Heart left ventricle (tissue), 13 donors: ENCODE measurements at regions not wholly inside any gene's neighbourhood (a gene's known extent, or its start where the extent isn't known, plus 50 kb on each side); places are given as distances from the start of the nearest gene placed in this dataset.

Experiments
- POLR2A ChIP-seq, 2 donors: fragments of 450-650 bp; IDR thresholded peaks; one replicate each; pipeline ENCODE4 v1.6.1; 2017; ENCODE audit warnings: antibody characterized with exemption in 2 of 2, mild to moderate bottlenecking in 2 of 2, moderate library complexity in 2 of 2
- TF ChIP-seq, protein P1 (sequence below), 12 donors: fragments of 200-600 bp; sonication (generic) in 4 of 12; IDR thresholded peaks; one replicate each; pipeline versions ENCODE4 v1.5.0 to v1.8.0; 2018 to 2022; ENCODE audit warnings: antibody characterized with exemption in 12 of 12, mild to moderate bottlenecking in 5 of 12
- donor health status: ischemic (EF 13 %, LVEDD 7.1; RV severe dilation, severe dysfunction).
- donor health status: DM: no; HTN: yes; CAD: no.
- donor health status: DM: no; HTN: no; CAD: no.
- donor health status: ischemic (EF 25% LVEDD 6.9; RV normal size, moderate dysfunction).
- donor health status: ischemic (EF 25% LVEDD 5.7; RV mildly dilated, moderate dysfunction).
- donor health status: ischemic (EF 35%, LVEDD 5.7; RV mildly dilated, moderate dysfunction).
- donor health status: nonischemic (EF 11% LVEDD 7.7; RV severe dilation, severe dysfunction).
- donor health status: DM: yes; HTN: yes; CAD: no.
- donor health status: PGD.
- donor health status: ischemic (EF 29% LVEDD 5.4; RV normal size, mild dysfunction).
- donor health status: nonischemic (EF 23%, LVEDD 6.1; RV moderate dilation, normal function).

DNA sequence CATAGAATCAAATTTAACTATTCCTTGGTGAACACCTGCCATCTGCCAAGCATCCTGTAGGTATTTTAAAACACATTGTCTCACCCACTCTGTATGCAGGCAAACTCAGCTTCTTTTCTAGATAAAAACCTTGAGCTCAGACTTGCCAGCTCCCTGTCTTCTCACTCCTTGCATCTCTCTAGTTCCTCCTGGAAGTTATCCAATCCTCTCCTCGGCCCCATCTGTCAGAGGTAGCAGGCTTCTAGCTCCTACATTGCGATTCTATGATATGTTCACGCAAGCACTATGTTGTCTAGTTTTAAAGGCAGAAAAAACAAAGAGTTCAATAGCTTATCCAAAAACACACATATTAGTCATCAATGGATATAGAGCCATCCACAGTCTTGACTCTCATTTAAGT lies 67.0 kb upstream of the APCDD1 start:
- TF ChIP-seq, protein P1, sequence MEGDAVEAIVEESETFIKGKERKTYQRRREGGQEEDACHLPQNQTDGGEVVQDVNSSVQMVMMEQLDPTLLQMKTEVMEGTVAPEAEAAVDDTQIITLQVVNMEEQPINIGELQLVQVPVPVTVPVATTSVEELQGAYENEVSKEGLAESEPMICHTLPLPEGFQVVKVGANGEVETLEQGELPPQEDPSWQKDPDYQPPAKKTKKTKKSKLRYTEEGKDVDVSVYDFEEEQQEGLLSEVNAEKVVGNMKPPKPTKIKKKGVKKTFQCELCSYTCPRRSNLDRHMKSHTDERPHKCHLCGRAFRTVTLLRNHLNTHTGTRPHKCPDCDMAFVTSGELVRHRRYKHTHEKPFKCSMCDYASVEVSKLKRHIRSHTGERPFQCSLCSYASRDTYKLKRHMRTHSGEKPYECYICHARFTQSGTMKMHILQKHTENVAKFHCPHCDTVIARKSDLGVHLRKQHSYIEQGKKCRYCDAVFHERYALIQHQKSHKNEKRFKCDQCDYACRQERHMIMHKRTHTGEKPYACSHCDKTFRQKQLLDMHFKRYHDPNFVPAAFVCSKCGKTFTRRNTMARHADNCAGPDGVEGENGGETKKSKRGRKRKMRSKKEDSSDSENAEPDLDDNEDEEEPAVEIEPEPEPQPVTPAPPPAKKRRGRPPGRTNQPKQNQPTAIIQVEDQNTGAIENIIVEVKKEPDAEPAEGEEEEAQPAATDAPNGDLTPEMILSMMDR (IDR thresholded peaks at IDR 0.05), result no peak
- TF ChIP-seq POLR2A (IDR thresholded peaks at IDR 0.05), result no peak
